Chondrocyte (in vitro differentiated cells): ENCODE measurements at regions not wholly inside any gene's neighbourhood (a gene's known extent, or its start where the extent isn't known, plus 50 kb on each side); places are given as distances from the start of the nearest gene placed in this dataset.
"Not testable (repeated sequence)": the region's sequence is repeated elsewhere in the genome, so short reads cannot be mapped to it uniquely, and the experiment has no call there.

Experiments used
- DNase-seq: peaks from one replicate; pipeline ENCODE4 v3.0.0; 2021; ENCODE audit warnings: mixed read lengths, low spot score
- H3K27ac Mint-ChIP-seq: one replicate; pipeline ENCODE4 v1.8.0; 2021; ENCODE audit warnings: mild to moderate bottlenecking, moderate library complexity, mixed read lengths; ENCODE audit not compliant: unreplicated experiment
- H3K27me3 Mint-ChIP-seq: 2 replicates; pipeline ENCODE4 v1.8.0; 2021; ENCODE audit warnings: low read depth, mixed read lengths
- H3K36me3 Mint-ChIP-seq: 2 replicates; pipeline ENCODE4 v1.8.0; 2021; ENCODE audit warnings: low read depth, mixed read lengths
- H3K4me1 Mint-ChIP-seq: 2 replicates; pipeline ENCODE4 v1.8.0; 2021; ENCODE audit warnings: low read depth, mild to moderate bottlenecking, mixed read lengths
- H3K4me3 Mint-ChIP-seq: one replicate; pipeline ENCODE4 v1.8.0; 2021; ENCODE audit warnings: mild to moderate bottlenecking, moderate library complexity, mixed read lengths; ENCODE audit not compliant: unreplicated experiment
- H3K9me3 Mint-ChIP-seq: 2 replicates; pipeline ENCODE4 v1.8.0; 2021; ENCODE audit warnings: low read depth, mixed read lengths
- CTCF ChIP-seq: fragments of 200-600 bp; sonication (generic); IDR thresholded peaks from 2 replicates; pipeline ENCODE4 v1.5.0; 2021; ENCODE audit warnings: antibody characterized with exemption, mild to moderate bottlenecking, moderate library complexity

GRCh38 chr5:44150075-44150723 is 239.0 kb downstream of the FGF10 start:
- no peak for DNase-seq
- Mint-ChIP-seq H3K4me3 (no peak overlapping the region), H3K4me1 (no peaks in the 10 kb centered on the region), H3K9me3 (peaks cover 13% of the 10 kb centered on the region), H3K27ac (no peak overlapping the region), H3K36me3 (no peaks in the 10 kb centered on the region), H3K27me3 (no peaks in the 10 kb centered on the region)
- no peak for TF ChIP-seq CTCF

GRCh38 chr5:44117947-44118346 is 271.3 kb downstream of the FGF10 start:
- H3K27ac Mint-ChIP-seq, DNase-seq, H3K27me3 Mint-ChIP-seq, H3K4me1 Mint-ChIP-seq, H3K4me3 Mint-ChIP-seq, H3K36me3 Mint-ChIP-seq: not testable (repeated sequence)
- H3K9me3 Mint-ChIP-seq: peaks cover 11% of the 10 kb centered on the region

GRCh38 chr5:44108232-44108631 is 281.0 kb downstream of the FGF10 start:
- peaks cover 34% of the 10 kb centered on the region for H3K9me3 Mint-ChIP-seq
- not testable (repeated sequence) for DNase-seq

GRCh38 chr5:44099643-44100042 is 289.6 kb downstream of the FGF10 start:
- H3K27me3 Mint-ChIP-seq: no peaks in the 10 kb centered on the region

More at GRCh38 chr5:44108232-44108631, 281.0 kb downstream of the FGF10 start:
- H3K36me3 Mint-ChIP-seq, H3K27ac Mint-ChIP-seq, H3K4me3 Mint-ChIP-seq, H3K27me3 Mint-ChIP-seq, H3K4me1 Mint-ChIP-seq: not testable (repeated sequence)

GRCh38 chr5:44089424-44090144 is 299.6 kb downstream of the FGF10 start:
- no peaks in the 10 kb centered on the region for H3K4me1 Mint-ChIP-seq
- H3K27ac Mint-ChIP-seq: no peak overlapping the region
- no peak for DNase-seq
- peaks cover 9% of the 10 kb centered on the region for H3K27me3 Mint-ChIP-seq
- TF ChIP-seq CTCF: no peak
- no peaks in the 10 kb centered on the region for H3K9me3 Mint-ChIP-seq
- H3K4me3 Mint-ChIP-seq: no peak overlapping the region
- H3K36me3 Mint-ChIP-seq: no peaks in the 10 kb centered on the region

More at GRCh38 chr5:44099643-44100042, 289.6 kb downstream of the FGF10 start:
- no peak for DNase-seq
- Mint-ChIP-seq H3K27ac (no peak overlapping the region), H3K4me1 (no peaks in the 10 kb centered on the region), H3K36me3 (no peaks in the 10 kb centered on the region), H3K9me3 (no peaks in the 10 kb centered on the region), H3K4me3 (no peak overlapping the region)
- no peak for TF ChIP-seq CTCF

- peaks cover 6% of the 10 kb centered on the region for H3K27me3 Mint-ChIP-seq
- no peak overlapping the region for H3K4me3 Mint-ChIP-seq
- no peaks in the 10 kb centered on the region for H3K36me3 Mint-ChIP-seq
- H3K9me3 Mint-ChIP-seq: peaks cover 6% of the 10 kb centered on the region
- H3K4me1 Mint-ChIP-seq: no peaks in the 10 kb centered on the region
- TF ChIP-seq CTCF: no peak
- H3K27ac Mint-ChIP-seq: no peak overlapping the region
- DNase-seq: no peak
Measured at GRCh38 chr5:44085083-44085482, 304.1 kb downstream of the FGF10 start.

- H3K4me1 Mint-ChIP-seq, H3K9me3 Mint-ChIP-seq, H3K27ac Mint-ChIP-seq, H3K27me3 Mint-ChIP-seq, H3K36me3 Mint-ChIP-seq, DNase-seq, H3K4me3 Mint-ChIP-seq: not testable (repeated sequence)
Measured at GRCh38 chr5:44074547-44074946, 314.7 kb downstream of the FGF10 start.
